GM12892 (cell line): ENCODE measurements at regions not wholly inside any gene's neighbourhood (a gene's known extent, or its start where the extent isn't known, plus 50 kb on each side); places are given as distances from the start of the nearest gene placed in this dataset.

ENCODE experiments used
- POLR2A ChIP-seq: IDR thresholded peaks from 2 replicates; pipeline ENCODE4 v1.6.1; 2011; ENCODE audit warnings: low read depth, low read length, control low read depth
- POLR2AphosphoS5 ChIP-seq: IDR thresholded peaks from 2 replicates; pipeline ENCODE4 v1.6.1; 2011; ENCODE audit warnings: low read depth, low read length, control low read depth

DNA sequence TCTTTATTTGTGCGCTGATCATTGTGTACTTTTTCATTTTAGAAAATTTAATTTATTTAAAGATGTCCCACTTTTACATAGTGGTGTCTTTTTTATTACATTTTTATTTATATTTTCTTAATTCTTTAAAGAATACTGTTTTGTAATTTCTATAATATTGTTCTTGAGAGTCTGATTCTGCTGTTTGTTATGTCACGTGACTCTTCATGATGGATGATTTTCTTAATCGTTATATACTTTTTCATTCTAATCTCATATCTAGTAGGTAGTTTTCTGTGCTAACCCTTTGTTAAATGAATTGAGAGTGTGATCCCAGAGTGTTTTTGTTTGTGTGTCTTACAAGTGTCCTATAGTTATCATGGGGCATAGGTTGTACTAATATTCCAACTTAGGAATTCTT, 568.2 kb upstream of the AMOT start:
- TF ChIP-seq POLR2A = no peak
- no peak for TF ChIP-seq POLR2AphosphoS5
